ENCODE measurements at regions not wholly inside any gene's neighbourhood (a gene's known extent, or its start where the extent isn't known, plus 50 kb on each side); places are given as distances from the start of the nearest gene placed in this dataset.

DNA sequence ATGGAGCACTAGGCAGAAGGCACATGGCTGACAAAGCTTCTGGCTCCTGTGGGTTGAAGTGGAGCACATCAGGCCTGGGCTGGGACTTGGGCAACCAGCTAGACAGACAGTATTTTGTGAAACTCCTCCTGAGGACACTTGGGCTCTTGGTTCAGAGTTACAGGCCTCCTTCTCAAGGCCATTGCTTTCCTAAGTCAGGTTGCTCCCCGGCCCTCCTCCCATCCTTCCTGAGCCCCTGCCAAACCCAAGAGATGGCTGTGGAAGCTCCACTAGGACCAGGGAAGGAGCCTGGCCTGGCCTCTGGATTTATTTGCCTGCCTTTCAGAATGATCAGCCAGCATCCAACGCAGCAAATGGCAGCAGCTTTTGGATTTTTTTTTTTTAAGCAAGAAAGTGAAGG is 56.3 kb downstream of the MAGEF1 start:
- Histone ChIP-seq H3K9ac (ENCODE audit: control insufficient read depth, extremely low read depth, insufficient read depth, low read length) (no peak overlapping the region), H3K27ac (ENCODE audit: control insufficient read depth, insufficient read depth, low read length) (no peak overlapping the region), H3K4me2 (ENCODE audit: control insufficient read depth, extremely low read depth, insufficient read depth, low read depth, low read length) (no peak overlapping the region), H3K4me1 (ENCODE audit: control insufficient read depth, extremely low read depth, insufficient read depth, low read length) (peaks cover 44% of the 10 kb centered on the region), H2AFZ (ENCODE audit: control insufficient read depth, low read length) (no peak overlapping the region), H4K20me1 (ENCODE audit: control insufficient read depth, extremely low read depth, insufficient read depth, low read length) (no peaks in the 10 kb centered on the region), H3K36me3 (ENCODE audit: control insufficient read depth in 2 of 2, extremely low read depth in 1 of 2, insufficient read depth in 2 of 2, low read length in 2 of 2) (no peaks in the 10 kb centered on the region), H3K4me3 (ENCODE audit: control insufficient read depth in 2 of 3, extremely low read depth in 1 of 3, insufficient read depth in 2 of 3, low read depth in 1 of 3, low read length in 3 of 3) (no peak overlapping the region), H3K9me3 (ENCODE audit: control insufficient read depth, low read depth, low read length) (no peaks in the 10 kb centered on the region), H3K9me1 (ENCODE audit: control insufficient read depth, extremely low read depth, insufficient read depth, low read length) (no peaks in the 10 kb centered on the region), H3K27me3 (ENCODE audit: control insufficient read depth, extremely low read depth, insufficient read depth, low read length) (no peaks in the 10 kb centered on the region), H3K79me2 (ENCODE audit: control insufficient read depth, insufficient read depth, low read length) (no peaks in the 10 kb centered on the region)
- dilution Hi-C loops (cut with MboI; ENCODE audit: extremely low pct_ligation_motif_present, low sequenced_read_pairs): no loop called here
- DNase-seq (ENCODE audit: low read depth, low spot score) (no peak), FAIRE-seq (no peak)
- no peak for TF ChIP-seq EZH2 (IDR thresholded peaks at IDR 0.05; ENCODE audit: low read length)
- no peak for TF ChIP-seq CTCF (optimal IDR thresholded peaks at IDR 0.05 in 1 of 3, IDR thresholded peaks at IDR 0.05 in 1 of 3, conservative IDR thresholded peaks at IDR 0.05 in 1 of 3; ENCODE audit: extremely low read depth in 1 of 3, insufficient read depth in 2 of 3, low read length in 3 of 3)

DNA sequence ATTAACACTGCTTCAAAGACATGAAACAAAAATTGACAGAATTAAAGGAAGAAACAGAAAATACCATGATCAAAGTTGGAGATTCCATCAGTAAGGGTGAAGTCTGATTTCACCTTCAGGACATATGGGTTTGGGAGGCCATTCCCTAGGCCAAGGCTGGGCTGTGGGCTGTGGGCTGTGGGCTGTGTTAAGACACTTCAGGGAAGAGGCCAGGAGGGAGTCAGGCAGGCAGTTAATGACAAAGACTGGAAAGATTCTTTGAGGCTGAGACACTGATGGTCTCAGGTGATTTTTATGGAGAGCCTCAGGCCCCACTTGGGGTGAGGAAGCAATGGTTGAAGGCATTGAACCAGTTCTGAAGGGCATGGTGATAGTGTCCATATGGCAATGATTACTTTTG is 57.5 kb downstream of the MAGEF1 start:
- Histone ChIP-seq H3K4me3 (ENCODE audit: control insufficient read depth in 2 of 3, extremely low read depth in 1 of 3, insufficient read depth in 2 of 3, low read depth in 1 of 3, low read length in 3 of 3) (no peak overlapping the region), H3K9me1 (ENCODE audit: control insufficient read depth, extremely low read depth, insufficient read depth, low read length) (no peaks in the 10 kb centered on the region), H3K27me3 (ENCODE audit: control insufficient read depth, extremely low read depth, insufficient read depth, low read length) (no peaks in the 10 kb centered on the region), H3K9ac (ENCODE audit: control insufficient read depth, extremely low read depth, insufficient read depth, low read length) (no peak overlapping the region), H2AFZ (ENCODE audit: control insufficient read depth, low read length) (no peak overlapping the region), H3K4me2 (ENCODE audit: control insufficient read depth, extremely low read depth, insufficient read depth, low read depth, low read length) (no peak overlapping the region), H3K9me3 (ENCODE audit: control insufficient read depth, low read depth, low read length) (no peaks in the 10 kb centered on the region), H4K20me1 (ENCODE audit: control insufficient read depth, extremely low read depth, insufficient read depth, low read length) (no peaks in the 10 kb centered on the region), H3K36me3 (ENCODE audit: control insufficient read depth in 2 of 2, extremely low read depth in 1 of 2, insufficient read depth in 2 of 2, low read length in 2 of 2) (no peaks in the 10 kb centered on the region), H3K79me2 (ENCODE audit: control insufficient read depth, insufficient read depth, low read length) (no peaks in the 10 kb centered on the region), H3K27ac (ENCODE audit: control insufficient read depth, insufficient read depth, low read length) (no peak overlapping the region), H3K4me1 (ENCODE audit: control insufficient read depth, extremely low read depth, insufficient read depth, low read length) (peaks cover 44% of the 10 kb centered on the region)
- FAIRE-seq (no peak), DNase-seq (ENCODE audit: low read depth, low spot score) (no peak)
- dilution Hi-C loops (cut with MboI; ENCODE audit: extremely low pct_ligation_motif_present, low sequenced_read_pairs): no loop called here
- no peak for TF ChIP-seq EZH2 (IDR thresholded peaks at IDR 0.05; ENCODE audit: low read length)
- TF ChIP-seq CTCF (optimal IDR thresholded peaks at IDR 0.05 in 1 of 3, IDR thresholded peaks at IDR 0.05 in 1 of 3, conservative IDR thresholded peaks at IDR 0.05 in 1 of 3; ENCODE audit: extremely low read depth in 1 of 3, insufficient read depth in 2 of 3, low read length in 3 of 3): no peak
